Astrocyte (in vitro differentiated cells and primary cell): ENCODE measurements at regions not wholly inside any gene's neighbourhood (a gene's known extent, or its start where the extent isn't known, plus 50 kb on each side); places are given as distances from the start of the nearest gene placed in this dataset.

Experiments used
- CTCF ChIP-seq: IDR thresholded peaks from 2 replicates; pipeline ENCODE4 v1.5.1; 2011; ENCODE audit warnings: low read depth, mild to moderate bottlenecking, inconsistent platforms, low read length, moderate library complexity; ENCODE audit not compliant: insufficient read depth
- EZH2 ChIP-seq: IDR thresholded peaks from 2 replicates; pipeline ENCODE4 v1.6.1; 2012; ENCODE audit warnings: mild to moderate bottlenecking, low read length, inconsistent platforms; ENCODE audit not compliant: insufficient read depth

- TF ChIP-seq EZH2 (no peak), CTCF (no peak)
Observed at GRCh38 chr7:53740971-53741370, 705.5 kb downstream of the POM121L12 start.
